Vagina (tissue), 2 donors: ENCODE measurements at regions not wholly inside any gene's neighbourhood (a gene's known extent, or its start where the extent isn't known, plus 50 kb on each side); places are given as distances from the start of the nearest gene placed in this dataset.

Experiments used
- POLR2A ChIP-seq, 2 donors: fragments of 450-650 bp; IDR thresholded peaks; one replicate each; pipeline ENCODE4 v1.6.1; 2017; ENCODE audit warnings: antibody characterized with exemption in 2 of 2, mild to moderate bottlenecking in 2 of 2, moderate library complexity in 2 of 2
- POLR2AphosphoS5 ChIP-seq, 2 donors: sonication (generic); formaldehyde crosslinking; IDR thresholded peaks; one replicate each; pipeline ENCODE4 v1.9.0; 2017; ENCODE audit warnings: antibody characterized with exemption in 2 of 2, mild to moderate bottlenecking in 2 of 2, low read depth in 1 of 2; ENCODE audit not compliant: insufficient read depth in 1 of 2
- TF ChIP-seq, protein P1 (sequence below), 3 experiments: fragments of 450-650 bp in 2 of 3; fragments of 200-600 bp in 1 of 3; sonication (generic) in 1 of 3; IDR thresholded peaks; one replicate each; pipeline ENCODE4 v1.5.1; 2017 to 2019; ENCODE audit warnings: antibody characterized with exemption in 3 of 3, mild to moderate bottlenecking in 2 of 3, moderate library complexity in 2 of 3

DNA sequence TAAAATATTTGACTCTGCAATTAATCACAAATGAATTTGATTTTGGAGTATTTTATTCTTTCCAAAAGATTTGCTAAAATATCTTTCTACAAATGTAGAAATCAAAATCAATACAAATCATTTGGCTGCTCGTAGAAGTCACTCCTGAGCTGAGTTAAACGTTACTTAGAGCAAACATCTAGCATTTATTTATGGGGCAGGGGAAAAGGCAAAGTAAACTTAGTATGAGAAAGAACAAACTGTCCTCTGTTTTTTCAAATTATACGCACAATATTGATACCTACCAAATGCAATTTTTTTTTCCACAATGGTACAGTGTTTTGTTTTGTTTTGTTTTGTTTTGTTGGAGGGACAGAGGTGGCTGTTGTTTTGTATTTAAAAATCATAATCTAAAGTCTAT is 233.8 kb downstream of the TTLL7 start:
- TF ChIP-seq, protein P1, sequence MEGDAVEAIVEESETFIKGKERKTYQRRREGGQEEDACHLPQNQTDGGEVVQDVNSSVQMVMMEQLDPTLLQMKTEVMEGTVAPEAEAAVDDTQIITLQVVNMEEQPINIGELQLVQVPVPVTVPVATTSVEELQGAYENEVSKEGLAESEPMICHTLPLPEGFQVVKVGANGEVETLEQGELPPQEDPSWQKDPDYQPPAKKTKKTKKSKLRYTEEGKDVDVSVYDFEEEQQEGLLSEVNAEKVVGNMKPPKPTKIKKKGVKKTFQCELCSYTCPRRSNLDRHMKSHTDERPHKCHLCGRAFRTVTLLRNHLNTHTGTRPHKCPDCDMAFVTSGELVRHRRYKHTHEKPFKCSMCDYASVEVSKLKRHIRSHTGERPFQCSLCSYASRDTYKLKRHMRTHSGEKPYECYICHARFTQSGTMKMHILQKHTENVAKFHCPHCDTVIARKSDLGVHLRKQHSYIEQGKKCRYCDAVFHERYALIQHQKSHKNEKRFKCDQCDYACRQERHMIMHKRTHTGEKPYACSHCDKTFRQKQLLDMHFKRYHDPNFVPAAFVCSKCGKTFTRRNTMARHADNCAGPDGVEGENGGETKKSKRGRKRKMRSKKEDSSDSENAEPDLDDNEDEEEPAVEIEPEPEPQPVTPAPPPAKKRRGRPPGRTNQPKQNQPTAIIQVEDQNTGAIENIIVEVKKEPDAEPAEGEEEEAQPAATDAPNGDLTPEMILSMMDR (IDR thresholded peaks at IDR 0.05): no peak
- TF ChIP-seq POLR2A (IDR thresholded peaks at IDR 0.05) (no peak), POLR2AphosphoS5 (IDR thresholded peaks at IDR 0.05; ENCODE audit: insufficient read depth in 1 of 2, low read depth in 1 of 2) (no peak)
